ENCODE measurements at regions not wholly inside any gene's neighbourhood (a gene's known extent, or its start where the extent isn't known, plus 50 kb on each side); places are given as distances from the start of the nearest gene placed in this dataset.
"Not testable (repeated sequence)": the region's sequence is repeated elsewhere in the genome, so short reads cannot be mapped to it uniquely, and the experiment has no call there.

- no peak overlapping the region for H3K56ac ChIP-seq (ENCODE audit: insufficient read length, low read depth, low read length)
- H3K18ac ChIP-seq (ENCODE audit: insufficient read length, low read depth, low read length) = no peak overlapping the region
- no peak overlapping the region for H3K23ac ChIP-seq (ENCODE audit: insufficient read length, low read depth, low read length)
- H4K8ac ChIP-seq (replicated peaks; ENCODE audit: insufficient read length, low read depth, low read length) = no peak overlapping the region
- H3T11ph ChIP-seq (ENCODE audit: low read length) = no peak overlapping the region
- no peak overlapping the region for H2BK15ac ChIP-seq (ENCODE audit: low read depth, low read length)
- Mint-ChIP-seq H3K27me3 (ENCODE audit: low read depth) (peaks cover 4% of the 10 kb centered on the region), H3K27ac (no peak overlapping the region), H3K9me3 (peaks cover 27 to 39% of the 10 kb centered on the region in 2 experiments), H3K36me3 (ENCODE audit: insufficient read depth in 1 of 3, low read depth in 3 of 3) (peaks cover 30 to 46% (median 30%) of the 10 kb centered on the region in 3 experiments), H3K4me1 (peaks cover 38% of the 10 kb centered on the region in 2 experiments), H3K4me3 (no peak overlapping the region)
- H4K20me1 ChIP-seq (ENCODE audit: control insufficient read depth, insufficient read depth, insufficient read length) = no peaks in the 10 kb centered on the region
- H3K23me2 ChIP-seq (ENCODE audit: insufficient read length, low read depth, low read length, poor library complexity, severe bottlenecking) = no peaks in the 10 kb centered on the region
- no peaks in the 10 kb centered on the region for H3K27me3 ChIP-seq (ENCODE audit: insufficient read depth, low read length)
- no peak overlapping the region for H2AK5ac ChIP-seq (ENCODE audit: insufficient read length, low read length)
- H3K79me2 ChIP-seq (ENCODE audit: insufficient read depth, low read length) = no peaks in the 10 kb centered on the region
- no peak overlapping the region for H2AFZ ChIP-seq (ENCODE audit: low read length)
- no peak overlapping the region for H2BK5ac ChIP-seq (ENCODE audit: insufficient read length, low read length)
- no CpG with 5 or more reads among the region's 38 CpGs for WGBS (ENCODE audit: extremely low coverage, insufficient read length, low lambda C conversion rate)
- H3K9me3 ChIP-seq (ENCODE audit: control insufficient read depth, low read depth, low read length) = peaks cover 17% of the 10 kb centered on the region
- H3K27ac ChIP-seq (ENCODE audit: insufficient read length, low read depth, low read length) = no peak overlapping the region
- H4K91ac ChIP-seq (ENCODE audit: insufficient read length, low read depth, low read length) = no peak overlapping the region
- no peak for DNase-seq
- H3K4me1 ChIP-seq (ENCODE audit: insufficient read depth, low read length) = no peaks in the 10 kb centered on the region; the same call in 1 of the 2 replicates
- TF ChIP-seq CTCF (conservative IDR thresholded peaks at IDR 0.05) = no peak
- no peak overlapping the region for H2BK120ac ChIP-seq (ENCODE audit: low read depth, low read length, poor library complexity, severe bottlenecking)
- H2BK12ac ChIP-seq (ENCODE audit: insufficient read length, low read depth, low read length) = no peak overlapping the region
- no peak overlapping the region for H4K5ac ChIP-seq (ENCODE audit: insufficient read length, low read depth, low read length)
- H3K79me1 ChIP-seq (ENCODE audit: insufficient read depth, low read depth, low read length, poor library complexity, severe bottlenecking) = no peaks in the 10 kb centered on the region
- no peak overlapping the region for H2BK20ac ChIP-seq (ENCODE audit: low read depth, low read length, poor library complexity, severe bottlenecking)
- H3K4ac ChIP-seq (ENCODE audit: low read depth, low read length) = no peak overlapping the region
- no peak overlapping the region for H3K14ac ChIP-seq (ENCODE audit: insufficient read depth, low read length)
- no peak overlapping the region for H3K4me2 ChIP-seq (ENCODE audit: insufficient read depth, insufficient read length, low read length)
- no peak overlapping the region for H3K9ac ChIP-seq (ENCODE audit: extremely low read depth, insufficient read length, low read length)
Observed at GRCh38 chr1:185648858-185649589, 85.2 kb upstream of the HMCN1 start.

- H3K27ac ChIP-seq (ENCODE audit: insufficient read length, low read depth, low read length); DNase-seq; H2BK20ac ChIP-seq (ENCODE audit: low read depth, low read length, poor library complexity, severe bottlenecking); H2BK5ac ChIP-seq (ENCODE audit: insufficient read length, low read length); H4K20me1 ChIP-seq (ENCODE audit: control insufficient read depth, insufficient read depth, insufficient read length); H3K56ac ChIP-seq (ENCODE audit: insufficient read length, low read depth, low read length); H3K27me3 Mint-ChIP-seq (ENCODE audit: low read depth); H2BK15ac ChIP-seq (ENCODE audit: low read depth, low read length); H3K4me1 ChIP-seq (ENCODE audit: insufficient read depth, low read length); H3K79me1 ChIP-seq (ENCODE audit: insufficient read depth, low read depth, low read length, poor library complexity, severe bottlenecking); H3K79me2 ChIP-seq (ENCODE audit: insufficient read depth, low read length); H3K27me3 ChIP-seq (ENCODE audit: insufficient read depth, low read length); H2AK5ac ChIP-seq (ENCODE audit: insufficient read length, low read length); H3K4me3 Mint-ChIP-seq; H3K9ac ChIP-seq (ENCODE audit: extremely low read depth, insufficient read length, low read length); H3K4ac ChIP-seq (ENCODE audit: low read depth, low read length); H4K5ac ChIP-seq (ENCODE audit: insufficient read length, low read depth, low read length); H3K23ac ChIP-seq (ENCODE audit: insufficient read length, low read depth, low read length); H2BK12ac ChIP-seq (ENCODE audit: insufficient read length, low read depth, low read length); H4K8ac ChIP-seq (replicated peaks; ENCODE audit: insufficient read length, low read depth, low read length); H3K18ac ChIP-seq (ENCODE audit: insufficient read length, low read depth, low read length); H2BK120ac ChIP-seq (ENCODE audit: low read depth, low read length, poor library complexity, severe bottlenecking); H3T11ph ChIP-seq (ENCODE audit: low read length); H4K91ac ChIP-seq (ENCODE audit: insufficient read length, low read depth, low read length); H3K14ac ChIP-seq (ENCODE audit: insufficient read depth, low read length); H2AFZ ChIP-seq (ENCODE audit: low read length); H3K23me2 ChIP-seq (ENCODE audit: insufficient read length, low read depth, low read length, poor library complexity, severe bottlenecking); H3K4me2 ChIP-seq (ENCODE audit: insufficient read depth, insufficient read length, low read length): not testable (repeated sequence)
- H3K9me3 ChIP-seq (ENCODE audit: control insufficient read depth, low read depth, low read length) = peaks cover 19% of the 10 kb centered on the region
- peak overlapping the region; percentile 24 to 86 (median 77); a peak in 4 of 7 replicates for H3K27ac Mint-ChIP-seq
- peaks cover 38% of the 10 kb centered on the region in 2 experiments for H3K4me1 Mint-ChIP-seq
- no CpG with 5 or more reads among the region's 12 CpGs for WGBS (ENCODE audit: extremely low coverage, insufficient read length, low lambda C conversion rate)
- peaks cover 36 to 49% of the 10 kb centered on the region in 2 experiments for H3K9me3 Mint-ChIP-seq
- peaks cover 35 to 55% (median 37%) of the 10 kb centered on the region in 3 experiments for H3K36me3 Mint-ChIP-seq (ENCODE audit: insufficient read depth in 1 of 3, low read depth in 3 of 3)
Observed at GRCh38 chr1:185647597-185648267, 86.5 kb upstream of the HMCN1 start.

Data from H9 (cell line).